Bronchial epithelial cell (primary cell): ENCODE measurements at regions not wholly inside any gene's neighbourhood (a gene's known extent, or its start where the extent isn't known, plus 50 kb on each side); places are given as distances from the start of the nearest gene placed in this dataset.

Experiments
- DNase-seq: peaks from one replicate; pipeline ENCODE4 v3.0.0-alpha.2; 2010; ENCODE audit warnings: low read depth
- FAIRE-seq: peaks from 2 replicates; lab custom pipeline; 2011; peaks lifted over from hg19 to GRCh38; lab: Jason Lieb, UNC
- H3K27me3 ChIP-seq: 2 replicates; pipeline ENCODE4 v1.5.1; 2011; ENCODE audit warnings: low read length; ENCODE audit not compliant: control insufficient read depth, insufficient read depth
- H3K36me3 ChIP-seq: 2 replicates; pipeline ENCODE4 v1.5.1; 2011; ENCODE audit warnings: low read length; ENCODE audit not compliant: control insufficient read depth, insufficient read depth
- H3K4me3 ChIP-seq: 2 replicates; pipeline ENCODE4 v1.5.1; 2011; ENCODE audit warnings: mild to moderate bottlenecking, low read depth, low read length, control low read depth
- TF ChIP-seq, protein P1 (sequence below): IDR thresholded peaks from 2 replicates; pipeline ENCODE4 v1.5.1; 2011; ENCODE audit warnings: mild to moderate bottlenecking, moderate library complexity, low read length, control low read depth, inconsistent platforms; ENCODE audit not compliant: insufficient read depth, severe bottlenecking

GRCh38 chr18:60570172-60570571 lies 197.6 kb upstream of the MC4R start:
- DNase-seq (no peak), FAIRE-seq (no peak)
- TF ChIP-seq, protein P1, sequence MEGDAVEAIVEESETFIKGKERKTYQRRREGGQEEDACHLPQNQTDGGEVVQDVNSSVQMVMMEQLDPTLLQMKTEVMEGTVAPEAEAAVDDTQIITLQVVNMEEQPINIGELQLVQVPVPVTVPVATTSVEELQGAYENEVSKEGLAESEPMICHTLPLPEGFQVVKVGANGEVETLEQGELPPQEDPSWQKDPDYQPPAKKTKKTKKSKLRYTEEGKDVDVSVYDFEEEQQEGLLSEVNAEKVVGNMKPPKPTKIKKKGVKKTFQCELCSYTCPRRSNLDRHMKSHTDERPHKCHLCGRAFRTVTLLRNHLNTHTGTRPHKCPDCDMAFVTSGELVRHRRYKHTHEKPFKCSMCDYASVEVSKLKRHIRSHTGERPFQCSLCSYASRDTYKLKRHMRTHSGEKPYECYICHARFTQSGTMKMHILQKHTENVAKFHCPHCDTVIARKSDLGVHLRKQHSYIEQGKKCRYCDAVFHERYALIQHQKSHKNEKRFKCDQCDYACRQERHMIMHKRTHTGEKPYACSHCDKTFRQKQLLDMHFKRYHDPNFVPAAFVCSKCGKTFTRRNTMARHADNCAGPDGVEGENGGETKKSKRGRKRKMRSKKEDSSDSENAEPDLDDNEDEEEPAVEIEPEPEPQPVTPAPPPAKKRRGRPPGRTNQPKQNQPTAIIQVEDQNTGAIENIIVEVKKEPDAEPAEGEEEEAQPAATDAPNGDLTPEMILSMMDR: no peak
- Histone ChIP-seq H3K36me3 (no peaks in the 10 kb centered on the region), H3K27me3 (no peaks in the 10 kb centered on the region), H3K4me3 (no peak overlapping the region)

DNA sequence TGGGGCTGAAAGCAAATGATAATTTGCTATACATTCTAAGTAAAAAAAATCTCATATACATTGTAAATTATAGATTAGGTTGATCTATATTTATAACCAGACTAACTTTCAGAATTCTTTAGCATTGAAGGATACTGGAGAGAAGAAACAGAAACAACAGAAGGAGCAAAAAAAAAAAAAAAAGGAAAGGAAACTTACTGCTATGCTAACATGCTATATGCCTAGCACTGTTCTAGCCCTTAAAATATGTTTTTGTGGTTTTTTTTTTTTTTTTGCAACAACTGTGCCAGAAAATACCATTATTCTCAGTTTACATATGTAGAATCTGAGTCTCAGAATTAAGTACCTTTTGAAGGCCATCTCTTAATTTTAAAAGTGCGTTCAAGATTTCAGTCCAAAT lies 204.9 kb upstream of the MC4R start:
- Histone ChIP-seq H3K27me3 (no peaks in the 10 kb centered on the region), H3K36me3 (no peaks in the 10 kb centered on the region), H3K4me3 (no peak overlapping the region)
- DNase-seq: no peak
- no peak for FAIRE-seq
- TF ChIP-seq, protein P1: no peak

DNA sequence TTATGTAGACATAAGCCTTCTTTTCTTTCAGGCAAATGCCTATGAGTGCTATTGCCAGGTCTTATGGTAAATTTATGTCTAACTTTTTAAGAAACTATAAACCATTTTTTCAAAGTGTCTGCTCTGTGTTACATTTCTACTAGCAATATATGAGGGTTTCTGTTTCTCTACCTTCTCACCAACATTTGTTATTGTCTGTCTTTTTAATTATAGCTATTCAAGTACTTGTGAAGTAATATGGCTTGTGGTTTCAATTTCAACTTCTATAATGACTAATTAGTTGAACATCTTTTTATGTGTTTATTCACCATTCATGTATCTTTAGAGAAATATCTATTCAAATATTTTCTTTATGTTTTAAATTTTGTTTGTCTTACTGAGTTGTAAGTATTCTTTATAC lies 213.1 kb upstream of the MC4R start:
- DNase-seq: no peak
- no peaks in the 10 kb centered on the region for H3K36me3 ChIP-seq
- no peak overlapping the region for H3K4me3 ChIP-seq
- TF ChIP-seq, protein P1: no peak
- no peaks in the 10 kb centered on the region for H3K27me3 ChIP-seq
- no peak for FAIRE-seq

- no peaks in the 10 kb centered on the region for H3K36me3 ChIP-seq
- H3K27me3 ChIP-seq: no peaks in the 10 kb centered on the region
- DNase-seq (no peak), FAIRE-seq (no peak)
- TF ChIP-seq, protein P1: no peak
- H3K4me3 ChIP-seq: no peak overlapping the region
These were observed 220.7 kb upstream of the MC4R start for GRCh38 chr18:60593249-60593648.

- FAIRE-seq (no peak), DNase-seq (no peak)
- no peak overlapping the region for H3K4me3 ChIP-seq
- no peaks in the 10 kb centered on the region for H3K36me3 ChIP-seq
- no peaks in the 10 kb centered on the region for H3K27me3 ChIP-seq
- TF ChIP-seq, protein P1: no peak
These were observed 224.4 kb upstream of the MC4R start for GRCh38 chr18:60596928-60597327.

DNA sequence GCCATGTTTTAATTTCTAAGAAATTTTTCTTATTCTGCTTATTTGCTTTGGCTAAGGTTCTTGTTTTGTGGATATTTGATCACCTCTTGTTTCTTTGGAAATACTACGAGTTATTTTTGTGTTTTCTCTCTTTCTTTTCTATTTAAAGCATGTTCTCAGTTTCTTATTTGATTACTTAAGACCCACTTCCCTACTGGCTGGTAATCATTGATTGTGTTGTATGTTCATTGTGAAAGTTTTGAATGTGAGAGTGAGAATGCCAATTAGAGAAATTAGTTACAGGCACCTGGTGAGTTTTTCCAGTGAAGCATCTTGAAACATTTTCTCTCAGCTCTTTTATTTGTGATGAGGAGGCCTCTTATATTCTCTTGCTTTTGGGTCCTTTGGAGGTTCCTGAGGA lies 226.7 kb upstream of the MC4R start:
- Histone ChIP-seq H3K36me3 (no peaks in the 10 kb centered on the region), H3K4me3 (no peak overlapping the region), H3K27me3 (no peaks in the 10 kb centered on the region)
- no peak for DNase-seq
- TF ChIP-seq, protein P1: no peak
- no peak for FAIRE-seq
